Activated CD4-positive, alpha-beta memory T cell treated with anti-CD3 and anti-CD28 coated beads for 36 hours (primary cell): ENCODE measurements at regions not wholly inside any gene's neighbourhood (a gene's known extent, or its start where the extent isn't known, plus 50 kb on each side); places are given as distances from the start of the nearest gene placed in this dataset.
"Not testable (repeated sequence)": the region's sequence is repeated elsewhere in the genome, so short reads cannot be mapped to it uniquely, and the experiment has no call there.

ENCODE experiments used
- CTCF ChIA-PET: fragments of 350-600 bp; sonication (Branson Sonifier 250); formaldehyde crosslinking; loops from one replicate; lab custom pipeline; 2021; ENCODE audit warnings: antibody characterized with exemption, inconsistent platforms; lab: Charles Lee
- POLR2A ChIA-PET: fragments of 350-600 bp; sonication (Branson Sonifier 250); formaldehyde crosslinking; loops from one replicate; lab custom pipeline; 2021; ENCODE audit warnings: antibody characterized with exemption; lab: Charles Lee
- DNase-seq: peaks from one replicate; pipeline ENCODE4 v3.0.0-alpha.2; 2020
- H3K27ac Mint-ChIP-seq: one replicate; pipeline ENCODE4 v1.8.0; 2021; ENCODE audit warnings: mixed read lengths
- H3K27me3 Mint-ChIP-seq: one replicate; pipeline ENCODE4 v1.8.0; 2021; ENCODE audit warnings: mixed read lengths
- H3K36me3 Mint-ChIP-seq: one replicate; pipeline ENCODE4 v1.8.0; 2021; ENCODE audit warnings: mixed read lengths
- H3K4me1 Mint-ChIP-seq: one replicate; pipeline ENCODE4 v1.8.0; 2021; ENCODE audit warnings: low read depth, mixed read lengths
- H3K4me3 Mint-ChIP-seq: one replicate; pipeline ENCODE4 v1.8.0; 2021; ENCODE audit warnings: mild to moderate bottlenecking, mixed read lengths
- H3K9me3 Mint-ChIP-seq: one replicate; pipeline ENCODE4 v1.8.0; 2021; ENCODE audit warnings: mixed read lengths
- intact Hi-C: fragments of 100-400 bp; cut with micrococcal nuclease; formaldehyde crosslinking; loops from one replicate; pipeline ENCODE4 v1.15.1; 2023

GRCh38 chrX:2577844-2578466 is 77.2 kb upstream of the DHRSX start:
- peaks cover 2% of the 10 kb centered on the region for H3K4me1 Mint-ChIP-seq
- H3K27ac Mint-ChIP-seq, result no peak overlapping the region
- no peak overlapping the region for H3K4me3 Mint-ChIP-seq
- POLR2A ChIA-PET, result no interaction called here
- no peaks in the 10 kb centered on the region for H3K9me3 Mint-ChIP-seq
- H3K27me3 Mint-ChIP-seq, result peaks cover 29% of the 10 kb centered on the region
- no peaks in the 10 kb centered on the region for H3K36me3 Mint-ChIP-seq
- intact Hi-C loops, result no loop called here
- CTCF ChIA-PET, result no interaction called here
- DNase-seq, result no peak

- intact Hi-C loops, result no loop called here
- no peaks in the 10 kb centered on the region for H3K36me3 Mint-ChIP-seq
- DNase-seq, result no peak
- CTCF ChIA-PET, result no interaction called here
- H3K27me3 Mint-ChIP-seq, result peaks cover 20% of the 10 kb centered on the region
- H3K4me1 Mint-ChIP-seq, result peaks cover 2% of the 10 kb centered on the region
- H3K4me3 Mint-ChIP-seq, result no peak overlapping the region
- no peak overlapping the region for H3K27ac Mint-ChIP-seq
- POLR2A ChIA-PET, result no interaction called here
- no peaks in the 10 kb centered on the region for H3K9me3 Mint-ChIP-seq
These were observed 76.0 kb upstream of the DHRSX start for GRCh38 chrX:2576793-2577192.

GRCh38 chrX:2574271-2574670 is 73.5 kb upstream of the DHRSX start:
- no peak overlapping the region for H3K4me3 Mint-ChIP-seq
- no peak for DNase-seq
- peaks cover 2% of the 10 kb centered on the region for H3K4me1 Mint-ChIP-seq
- intact Hi-C loops, result no loop called here
- CTCF ChIA-PET, result no interaction called here
- POLR2A ChIA-PET, result no interaction called here
- peaks cover 4% of the 10 kb centered on the region for H3K9me3 Mint-ChIP-seq
- H3K27me3 Mint-ChIP-seq, result peaks cover 8% of the 10 kb centered on the region
- no peak overlapping the region for H3K27ac Mint-ChIP-seq
- H3K36me3 Mint-ChIP-seq, result no peaks in the 10 kb centered on the region

GRCh38 chrX:2572740-2573139 is 72.0 kb upstream of the DHRSX start:
- DNase-seq, result no peak
- Mint-ChIP-seq H3K27ac (no peak overlapping the region), H3K9me3 (peaks cover 6% of the 10 kb centered on the region), H3K4me1 (no peaks in the 10 kb centered on the region), H3K36me3 (no peaks in the 10 kb centered on the region), H3K27me3 (peaks cover 2% of the 10 kb centered on the region), H3K4me3 (no peak overlapping the region)
- CTCF ChIA-PET, result no interaction called here
- POLR2A ChIA-PET, result no interaction called here
- intact Hi-C loops, result no loop called here

- intact Hi-C loops, result no loop called here
- no peak overlapping the region for H3K27ac Mint-ChIP-seq
- ChIA-PET POLR2A (no interaction called here), CTCF (no interaction called here)
- no peak for DNase-seq
- no peaks in the 10 kb centered on the region for H3K4me1 Mint-ChIP-seq
- H3K36me3 Mint-ChIP-seq, result no peaks in the 10 kb centered on the region
- no peak overlapping the region for H3K4me3 Mint-ChIP-seq
- no peaks in the 10 kb centered on the region for H3K27me3 Mint-ChIP-seq
- peaks cover 6% of the 10 kb centered on the region for H3K9me3 Mint-ChIP-seq
These were observed 67.3 kb upstream of the DHRSX start for GRCh38 chrX:2568125-2568524.

- Mint-ChIP-seq H3K4me1 (no peaks in the 10 kb centered on the region), H3K27me3 (no peaks in the 10 kb centered on the region), H3K9me3 (peaks cover 6% of the 10 kb centered on the region), H3K27ac (no peak overlapping the region), H3K4me3 (no peak overlapping the region), H3K36me3 (no peaks in the 10 kb centered on the region)
- ChIA-PET POLR2A (no interaction called here), CTCF (no interaction called here)
- intact Hi-C loops, result no loop called here
- no peak for DNase-seq
These were observed 65.3 kb upstream of the DHRSX start for GRCh38 chrX:2566055-2566454.

- H3K4me1 Mint-ChIP-seq, result no peaks in the 10 kb centered on the region
- intact Hi-C loops, result no loop called here
- peaks cover 22% of the 10 kb centered on the region for H3K27me3 Mint-ChIP-seq
- H3K9me3 Mint-ChIP-seq, result no peaks in the 10 kb centered on the region
- ChIA-PET POLR2A (no interaction called here), CTCF (no interaction called here)
- no peak overlapping the region for H3K27ac Mint-ChIP-seq
- H3K36me3 Mint-ChIP-seq, result no peaks in the 10 kb centered on the region
- no peak overlapping the region for H3K4me3 Mint-ChIP-seq
- no peak for DNase-seq
These were observed 60.7 kb upstream of the DHRSX start for GRCh38 chrX:2561456-2561855.

- no peaks in the 10 kb centered on the region for H3K9me3 Mint-ChIP-seq
- H3K27me3 Mint-ChIP-seq, result peaks cover 38% of the 10 kb centered on the region
- no peak overlapping the region for H3K27ac Mint-ChIP-seq
- intact Hi-C loops, result no loop called here
- ChIA-PET CTCF (no interaction called here), POLR2A (no interaction called here)
- H3K4me3 Mint-ChIP-seq, result no peak overlapping the region
- H3K36me3 Mint-ChIP-seq, result no peaks in the 10 kb centered on the region
- no peak for DNase-seq
- no peaks in the 10 kb centered on the region for H3K4me1 Mint-ChIP-seq
These were observed 58.3 kb upstream of the DHRSX start for GRCh38 chrX:2559124-2559523.

GRCh38 chrX:2554891-2555290 is 54.1 kb upstream of the DHRSX start:
- Mint-ChIP-seq H3K27me3 (peaks cover 34% of the 10 kb centered on the region), H3K9me3 (no peaks in the 10 kb centered on the region), H3K27ac (no peak overlapping the region), H3K4me3 (no peak overlapping the region), H3K36me3 (no peaks in the 10 kb centered on the region), H3K4me1 (no peaks in the 10 kb centered on the region)
- intact Hi-C loops, result no loop called here
- ChIA-PET POLR2A (no interaction called here), CTCF (no interaction called here)
- no peak for DNase-seq

- intact Hi-C loops, H3K36me3 Mint-ChIP-seq, H3K4me1 Mint-ChIP-seq, H3K4me3 Mint-ChIP-seq, POLR2A ChIA-PET, H3K27ac Mint-ChIP-seq, H3K9me3 Mint-ChIP-seq, DNase-seq, CTCF ChIA-PET: not testable (repeated sequence)
- H3K27me3 Mint-ChIP-seq, result peaks cover 31% of the 10 kb centered on the region
These were observed 53.3 kb upstream of the DHRSX start for GRCh38 chrX:2554066-2554465.

GRCh38 chrX:2552621-2553201 is 51.9 kb upstream of the DHRSX start:
- peaks cover 29% of the 10 kb centered on the region for H3K27me3 Mint-ChIP-seq
- H3K4me3 Mint-ChIP-seq, result no peak overlapping the region
- H3K4me1 Mint-ChIP-seq, result no peaks in the 10 kb centered on the region
- ChIA-PET POLR2A (no interaction called here), CTCF (no interaction called here)
- no peak for DNase-seq
- H3K36me3 Mint-ChIP-seq, result no peaks in the 10 kb centered on the region
- H3K9me3 Mint-ChIP-seq, result no peaks in the 10 kb centered on the region
- intact Hi-C loops, result no loop called here
- H3K27ac Mint-ChIP-seq, result no peak overlapping the region

- Mint-ChIP-seq H3K27me3 (peaks cover 14% of the 10 kb centered on the region), H3K27ac (no peak overlapping the region), H3K36me3 (no peaks in the 10 kb centered on the region), H3K9me3 (peaks cover 14% of the 10 kb centered on the region), H3K4me1 (no peaks in the 10 kb centered on the region), H3K4me3 (no peak overlapping the region)
- intact Hi-C loops, result no loop called here
- no peak for DNase-seq
- POLR2A ChIA-PET, result no interaction called here
- CTCF ChIA-PET, result no interaction called here
These were observed 49.7 kb upstream of the DHRSX start for GRCh38 chrX:2550328-2551020.
